ENCODE measurements at regions not wholly inside any gene's neighbourhood (a gene's known extent, or its start where the extent isn't known, plus 50 kb on each side); places are given as distances from the start of the nearest gene placed in this dataset.

DNA sequence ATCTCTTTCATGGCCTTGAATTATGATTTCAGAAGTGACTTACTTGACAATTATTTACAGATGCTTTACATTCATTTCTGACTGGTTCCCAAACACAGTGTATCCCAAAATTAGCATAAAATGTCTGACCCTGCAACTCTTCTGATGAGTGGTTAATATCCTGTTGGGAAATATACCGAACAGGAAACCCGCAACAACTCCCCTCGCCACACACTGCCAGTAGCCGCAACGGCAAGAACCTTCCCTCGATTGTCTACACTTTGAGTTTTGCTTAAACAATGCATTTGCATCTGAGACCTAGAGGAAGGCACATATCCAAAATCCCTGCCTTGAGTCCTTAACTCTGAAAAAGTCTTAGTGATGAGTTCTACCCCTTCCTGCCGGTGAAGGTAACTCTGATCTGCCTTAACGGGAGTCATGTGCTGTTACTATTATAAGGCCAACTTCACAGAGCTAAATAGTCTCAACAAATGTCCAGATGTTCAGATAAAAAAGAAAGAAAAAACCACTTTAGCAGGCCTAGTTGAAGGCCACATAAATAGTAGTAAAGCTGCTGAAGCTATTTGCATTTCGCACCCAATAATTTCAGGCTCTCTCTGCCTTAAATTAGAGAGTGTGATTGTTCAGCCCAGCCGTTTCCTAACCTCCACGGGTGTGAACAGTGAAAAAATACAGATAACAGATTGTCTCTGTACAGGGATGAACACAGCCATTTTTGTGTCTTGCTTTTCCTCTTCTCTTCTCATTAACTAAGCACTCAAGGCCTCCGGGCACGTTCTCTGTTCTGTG lies 321.1 kb downstream of the HS3ST3B1 start:
- no peaks in the 10 kb centered on the region for H3K27me3 ChIP-seq
- no peaks in the 10 kb centered on the region for H3K36me3 ChIP-seq
- no peak for DNase-seq
- H3K4me1 ChIP-seq = no peaks in the 10 kb centered on the region
- H3K27ac ChIP-seq = no peak overlapping the region
- no peak overlapping the region for H3K4me3 ChIP-seq
- ATAC-seq = no peak
- intact Hi-C loops (cut with DNase I) = no loop called here
- TF ChIP-seq, protein P1, sequence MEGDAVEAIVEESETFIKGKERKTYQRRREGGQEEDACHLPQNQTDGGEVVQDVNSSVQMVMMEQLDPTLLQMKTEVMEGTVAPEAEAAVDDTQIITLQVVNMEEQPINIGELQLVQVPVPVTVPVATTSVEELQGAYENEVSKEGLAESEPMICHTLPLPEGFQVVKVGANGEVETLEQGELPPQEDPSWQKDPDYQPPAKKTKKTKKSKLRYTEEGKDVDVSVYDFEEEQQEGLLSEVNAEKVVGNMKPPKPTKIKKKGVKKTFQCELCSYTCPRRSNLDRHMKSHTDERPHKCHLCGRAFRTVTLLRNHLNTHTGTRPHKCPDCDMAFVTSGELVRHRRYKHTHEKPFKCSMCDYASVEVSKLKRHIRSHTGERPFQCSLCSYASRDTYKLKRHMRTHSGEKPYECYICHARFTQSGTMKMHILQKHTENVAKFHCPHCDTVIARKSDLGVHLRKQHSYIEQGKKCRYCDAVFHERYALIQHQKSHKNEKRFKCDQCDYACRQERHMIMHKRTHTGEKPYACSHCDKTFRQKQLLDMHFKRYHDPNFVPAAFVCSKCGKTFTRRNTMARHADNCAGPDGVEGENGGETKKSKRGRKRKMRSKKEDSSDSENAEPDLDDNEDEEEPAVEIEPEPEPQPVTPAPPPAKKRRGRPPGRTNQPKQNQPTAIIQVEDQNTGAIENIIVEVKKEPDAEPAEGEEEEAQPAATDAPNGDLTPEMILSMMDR (IDR thresholded peaks at IDR 0.05) = no peak
- H3K9me3 ChIP-seq = no peaks in the 10 kb centered on the region

DNA sequence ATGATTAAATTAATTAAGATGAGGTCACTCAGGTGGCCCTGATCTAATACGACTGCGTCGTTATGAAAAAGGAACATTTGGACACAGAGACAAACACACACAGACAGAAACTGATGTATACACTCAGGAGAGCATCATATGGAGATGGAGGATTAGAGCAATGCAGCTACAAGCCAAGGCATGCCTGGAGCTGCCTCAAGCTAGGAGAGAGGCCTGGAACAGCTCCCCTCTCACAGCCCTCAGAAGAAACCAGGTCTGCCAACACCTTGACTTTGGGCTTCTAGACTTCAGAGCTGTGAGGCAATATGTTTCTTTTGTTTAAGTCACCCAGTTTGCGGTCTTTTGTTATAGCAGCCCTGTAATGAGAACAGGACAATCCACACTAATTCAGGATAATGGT lies 318.9 kb downstream of the HS3ST3B1 start:
- Histone ChIP-seq H3K9me3 (no peaks in the 10 kb centered on the region), H3K27ac (no peak overlapping the region), H3K4me3 (no peak overlapping the region), H3K4me1 (no peaks in the 10 kb centered on the region), H3K27me3 (no peaks in the 10 kb centered on the region), H3K36me3 (no peaks in the 10 kb centered on the region)
- intact Hi-C loops (cut with DNase I) = no loop called here
- ATAC-seq (no peak), DNase-seq (no peak)
- TF ChIP-seq, protein P1 (IDR thresholded peaks at IDR 0.05) = no peak

DNA sequence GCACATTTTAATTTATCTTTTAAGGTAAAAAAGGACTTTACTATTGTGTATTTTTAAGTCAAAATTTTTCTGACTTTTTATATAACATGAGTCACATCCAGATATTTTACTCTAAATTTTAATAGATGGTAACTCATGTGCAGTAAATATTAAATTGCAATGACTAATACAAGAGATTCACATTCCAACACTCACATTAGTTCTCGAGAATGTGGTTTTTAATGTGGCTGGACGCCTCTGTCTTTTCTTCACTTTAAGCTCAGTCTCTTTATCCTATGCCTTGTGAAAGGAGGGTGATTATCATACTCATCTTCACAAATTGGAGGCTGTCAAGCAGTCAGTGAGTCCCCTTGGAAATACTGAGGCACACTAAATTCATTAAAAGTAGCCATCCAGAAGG lies 315.6 kb downstream of the HS3ST3B1 start:
- Histone ChIP-seq H3K27me3 (no peaks in the 10 kb centered on the region), H3K36me3 (no peaks in the 10 kb centered on the region)
- no peak for ATAC-seq

DNA sequence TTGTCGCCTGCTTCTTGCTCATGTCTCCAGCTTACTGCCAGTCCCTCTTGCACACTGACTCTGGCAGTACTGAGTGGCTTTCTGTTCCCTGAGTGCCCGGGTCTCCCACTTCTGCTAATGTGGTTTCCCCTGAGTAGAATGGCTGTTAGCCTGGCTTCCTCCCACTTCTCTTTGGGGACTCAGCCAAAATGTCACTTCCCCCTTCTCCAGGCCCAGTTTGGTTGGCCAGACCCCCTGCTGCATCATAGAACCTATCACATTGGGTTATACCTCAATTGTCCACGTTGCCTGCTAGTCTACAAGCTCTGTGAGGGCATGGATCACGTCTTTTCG lies 304.4 kb downstream of the HS3ST3B1 start:
- peak; percentile 97 for ATAC-seq
- H3K27ac ChIP-seq = peak overlapping the region; percentile 36
- no peaks in the 10 kb centered on the region for H3K4me1 ChIP-seq
- no peak overlapping the region for H3K4me3 ChIP-seq
- intact Hi-C loops (cut with DNase I) = no loop called here
- H3K27me3 ChIP-seq = no peaks in the 10 kb centered on the region
- no peaks in the 10 kb centered on the region for H3K36me3 ChIP-seq
- no peaks in the 10 kb centered on the region for H3K9me3 ChIP-seq
- DNase-seq = no peak
- TF ChIP-seq, protein P1 (IDR thresholded peaks at IDR 0.05) = no peak

More for the DNA sequence above, 315.6 kb downstream of the HS3ST3B1 start:
- intact Hi-C loops (cut with DNase I) = no loop called here
- H3K4me3 ChIP-seq = no peak overlapping the region
- no peak overlapping the region for H3K27ac ChIP-seq
- TF ChIP-seq, protein P1 (IDR thresholded peaks at IDR 0.05) = no peak
- no peaks in the 10 kb centered on the region for H3K4me1 ChIP-seq
- DNase-seq = no peak
- H3K9me3 ChIP-seq = no peaks in the 10 kb centered on the region

DNA sequence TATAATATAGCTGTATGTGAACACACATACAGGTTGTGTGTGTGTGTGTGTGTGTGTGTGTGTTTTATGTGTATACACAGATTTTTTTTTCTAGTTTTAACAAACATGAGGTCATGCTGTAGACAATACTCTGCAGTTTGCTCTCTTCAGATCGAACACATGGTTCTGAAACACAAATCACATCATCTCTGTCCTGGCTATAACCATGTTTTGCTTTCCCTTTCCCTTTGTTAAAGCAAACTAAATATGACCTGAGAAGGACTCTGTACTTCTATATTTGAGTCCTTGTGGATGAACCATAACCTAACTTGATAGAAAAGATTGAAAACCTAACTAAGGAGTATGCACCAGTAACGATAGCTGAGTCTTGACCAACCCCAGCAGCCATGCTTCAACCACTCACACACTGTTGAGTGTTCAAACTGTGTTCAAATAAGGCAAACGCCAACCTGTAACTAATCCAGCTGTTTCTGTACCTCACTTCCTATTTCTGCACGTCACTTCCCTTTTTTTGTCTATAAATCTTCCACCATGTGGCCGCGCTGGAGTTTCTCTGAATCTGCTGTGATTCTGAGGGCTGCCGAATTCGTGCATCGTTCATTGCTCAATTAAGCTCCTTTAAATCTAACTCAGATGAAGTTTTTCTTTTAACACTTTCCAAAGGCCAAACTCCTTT lies 303.8 kb downstream of the HS3ST3B1 start:
- peak; percentile 57 for ATAC-seq
- H3K4me1 ChIP-seq = no peaks in the 10 kb centered on the region
- intact Hi-C loops (cut with DNase I) = no loop called here
- H3K27me3 ChIP-seq = no peaks in the 10 kb centered on the region
- no peak for DNase-seq
- TF ChIP-seq, protein P1 (IDR thresholded peaks at IDR 0.05) = no peak
- H3K4me3 ChIP-seq = peak overlapping the region; percentile 3
- H3K27ac ChIP-seq = peak overlapping the region; percentile 36
- H3K36me3 ChIP-seq = no peaks in the 10 kb centered on the region
- H3K9me3 ChIP-seq = no peaks in the 10 kb centered on the region

Data from upper lobe of right lung (tissue), 1 donor.